ENCODE measurements at regions not wholly inside any gene's neighbourhood (a gene's known extent, or its start where the extent isn't known, plus 50 kb on each side); places are given as distances from the start of the nearest gene placed in this dataset.

- no peak for DNase-seq
Measured at GRCh38 chr6:148653138-148653776, 93.6 kb upstream of the UST start.

GRCh38 chr6:148657048-148657447, 89.8 kb upstream of the UST start:
- DNase-seq: no peak

DNA sequence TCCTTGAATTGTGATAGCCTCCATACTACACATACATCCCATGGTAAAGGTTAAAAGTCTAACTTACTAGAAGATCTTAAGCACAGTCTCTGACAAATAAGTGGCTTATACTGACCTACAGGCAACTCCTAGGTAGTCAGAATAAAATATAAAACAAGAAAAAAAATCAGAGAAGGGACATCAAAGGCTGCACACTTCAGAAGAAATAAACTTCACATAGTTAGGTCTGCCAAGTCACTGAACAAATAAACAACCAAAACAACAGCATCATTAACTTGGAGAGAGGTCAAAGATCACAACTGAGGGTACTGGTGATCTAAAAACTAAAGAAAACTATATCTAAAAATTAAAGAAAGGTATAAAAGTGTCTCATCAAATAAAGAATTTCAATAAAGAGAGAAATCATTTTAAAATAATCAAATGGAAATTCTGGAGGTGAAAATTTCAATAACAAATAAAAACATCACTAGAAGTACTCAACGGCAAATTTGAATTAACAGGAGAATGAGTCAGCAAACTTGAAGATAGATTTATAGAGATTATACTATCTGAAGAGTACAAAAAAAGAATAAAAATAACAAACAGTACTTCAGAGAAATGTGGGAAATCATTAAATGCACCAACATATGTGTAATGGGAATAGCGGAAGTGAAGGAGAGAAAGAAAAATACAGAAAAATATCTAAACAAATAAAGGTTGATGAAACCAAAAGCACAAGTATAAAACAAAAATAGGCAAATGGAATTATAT, 88.0 kb upstream of the UST start:
- DNase-seq: no peak

- DNase-seq: no peak
Measured at GRCh38 chr6:148667395-148667794, 79.4 kb upstream of the UST start.

DNA sequence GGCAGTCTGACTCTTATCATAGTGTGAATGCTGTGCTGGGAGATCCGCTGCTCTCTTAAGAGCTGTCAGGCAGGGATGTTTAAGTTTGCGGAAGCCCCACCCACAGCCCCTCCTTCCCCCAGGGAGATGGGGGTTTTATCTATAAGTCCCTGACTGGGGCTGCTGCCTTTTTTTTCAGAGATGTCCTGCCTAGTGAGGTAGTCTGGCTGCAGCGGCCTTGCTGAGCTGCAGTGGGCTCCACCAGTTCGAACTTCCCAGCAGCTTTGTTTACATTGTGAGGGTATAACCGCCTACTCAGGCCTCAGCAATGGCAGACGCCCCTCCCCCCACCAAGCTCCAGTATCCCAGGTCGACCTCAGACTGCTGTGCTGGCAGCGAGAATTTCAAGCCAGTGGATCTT, 75.7 kb upstream of the UST start:
- no peak for DNase-seq

GRCh38 chr6:148671952-148672351, 74.9 kb upstream of the UST start:
- DNase-seq: no peak

- no peak for DNase-seq
Measured at GRCh38 chr6:148674306-148674705, 72.5 kb upstream of the UST start.

GRCh38 chr6:148677594-148678476, 69.0 kb upstream of the UST start:
- DNase-seq: no peak

DNA sequence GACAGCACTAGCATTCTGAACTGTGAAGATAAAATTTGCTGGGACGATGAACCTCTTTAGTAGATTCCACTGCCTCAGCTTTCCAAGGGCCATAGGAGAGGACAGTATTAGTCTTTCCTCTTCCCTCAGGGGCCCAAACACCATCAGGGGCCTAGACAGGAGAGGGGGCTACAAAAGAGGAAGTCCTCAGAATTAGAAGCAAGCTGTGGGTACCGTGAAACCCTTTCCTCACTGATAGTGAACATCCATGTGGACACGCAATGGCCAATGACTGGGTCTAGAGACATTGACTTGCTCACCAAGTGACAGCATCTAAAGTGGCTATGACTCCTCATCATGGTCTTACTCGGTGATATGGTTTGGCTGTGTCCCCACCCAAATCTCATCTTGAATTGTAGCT, 68.1 kb upstream of the UST start:
- no peak for DNase-seq

DNA sequence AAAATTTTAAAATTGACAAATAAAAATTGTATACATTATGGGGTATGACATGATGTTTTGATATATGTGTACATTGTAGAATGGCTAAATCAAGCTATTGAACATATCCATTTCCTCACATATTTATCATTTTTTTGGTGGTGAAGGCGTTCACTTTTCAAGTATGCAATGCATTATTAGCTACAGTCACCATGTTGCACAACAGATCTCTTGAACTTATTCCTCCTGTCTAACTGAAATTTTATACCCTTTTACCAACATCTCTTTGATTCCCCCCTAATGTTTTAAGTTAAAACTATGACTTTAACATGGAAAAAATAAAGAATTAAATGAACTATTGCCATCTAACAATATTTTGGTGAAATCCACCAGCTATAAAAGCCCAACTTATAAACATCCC, 65.2 kb upstream of the UST start:
- no peak for DNase-seq

- no peak for DNase-seq
Measured at GRCh38 chr6:148682252-148682651, 64.6 kb upstream of the UST start.

DNA sequence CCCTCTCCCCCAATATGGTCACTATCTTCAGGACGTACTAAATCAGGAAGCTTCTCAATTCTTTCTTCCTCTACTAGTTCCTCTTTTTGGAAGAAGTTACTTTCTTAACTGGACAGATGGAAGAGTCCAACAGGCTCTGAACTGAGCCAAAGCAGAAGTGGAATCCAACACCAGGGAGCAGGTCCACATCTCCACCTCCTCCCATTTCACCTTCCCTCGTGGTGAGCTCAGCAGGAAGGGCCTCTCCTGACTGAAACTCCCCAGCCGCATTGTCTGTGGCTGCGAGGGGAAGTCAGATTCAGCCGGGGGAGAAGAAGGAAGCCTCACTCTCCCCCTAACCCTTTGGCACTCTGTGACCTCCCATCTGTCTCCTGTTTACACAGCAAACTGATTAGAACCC, 63.8 kb upstream of the UST start:
- DNase-seq: no peak

GRCh38 chr6:148689168-148689567, 57.7 kb upstream of the UST start:
- DNase-seq: no peak

- peak; percentile 13 to 31 for DNase-seq
Measured at GRCh38 chr6:148693882-148694484, 52.8 kb upstream of the UST start.
